GM10266 (cell line): ENCODE measurements at regions not wholly inside any gene's neighbourhood (a gene's known extent, or its start where the extent isn't known, plus 50 kb on each side); places are given as distances from the start of the nearest gene placed in this dataset.

Source experiments
- DNase-seq: peaks from one replicate; pipeline ENCODE4 v3.0.0; 2012; ENCODE audit errors: extremely low spot score
- TF ChIP-seq, protein P1 (sequence below): IDR thresholded peaks from 2 replicates; pipeline ENCODE4 v1.5.1; 2012; ENCODE audit warnings: mild to moderate bottlenecking, low read depth; ENCODE audit not compliant: control insufficient read depth, insufficient read depth; ENCODE audit errors: missing control alignments

DNA sequence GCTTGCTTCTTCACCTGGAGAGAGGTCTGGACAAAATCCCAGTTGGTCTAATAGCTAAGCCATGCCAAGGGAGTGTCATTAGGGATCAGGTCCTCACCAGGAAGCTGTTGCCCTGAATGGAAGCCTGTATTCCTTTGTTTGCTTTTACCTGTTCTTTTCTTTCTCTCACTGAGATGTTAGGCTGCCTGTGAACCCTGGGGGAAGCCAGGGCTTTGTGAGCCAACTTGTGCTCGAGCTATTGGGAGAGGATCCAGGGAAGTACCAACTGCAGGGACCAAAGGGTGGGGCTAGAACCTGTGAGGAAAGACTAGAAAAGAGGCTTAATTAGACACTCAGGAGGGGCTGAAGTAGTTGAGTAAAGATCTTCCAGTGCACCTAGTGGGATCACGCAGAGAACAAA lies 451.2 kb upstream of the TLE4 start:
- no peak for DNase-seq
- TF ChIP-seq, protein P1, sequence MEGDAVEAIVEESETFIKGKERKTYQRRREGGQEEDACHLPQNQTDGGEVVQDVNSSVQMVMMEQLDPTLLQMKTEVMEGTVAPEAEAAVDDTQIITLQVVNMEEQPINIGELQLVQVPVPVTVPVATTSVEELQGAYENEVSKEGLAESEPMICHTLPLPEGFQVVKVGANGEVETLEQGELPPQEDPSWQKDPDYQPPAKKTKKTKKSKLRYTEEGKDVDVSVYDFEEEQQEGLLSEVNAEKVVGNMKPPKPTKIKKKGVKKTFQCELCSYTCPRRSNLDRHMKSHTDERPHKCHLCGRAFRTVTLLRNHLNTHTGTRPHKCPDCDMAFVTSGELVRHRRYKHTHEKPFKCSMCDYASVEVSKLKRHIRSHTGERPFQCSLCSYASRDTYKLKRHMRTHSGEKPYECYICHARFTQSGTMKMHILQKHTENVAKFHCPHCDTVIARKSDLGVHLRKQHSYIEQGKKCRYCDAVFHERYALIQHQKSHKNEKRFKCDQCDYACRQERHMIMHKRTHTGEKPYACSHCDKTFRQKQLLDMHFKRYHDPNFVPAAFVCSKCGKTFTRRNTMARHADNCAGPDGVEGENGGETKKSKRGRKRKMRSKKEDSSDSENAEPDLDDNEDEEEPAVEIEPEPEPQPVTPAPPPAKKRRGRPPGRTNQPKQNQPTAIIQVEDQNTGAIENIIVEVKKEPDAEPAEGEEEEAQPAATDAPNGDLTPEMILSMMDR, result no peak

DNA sequence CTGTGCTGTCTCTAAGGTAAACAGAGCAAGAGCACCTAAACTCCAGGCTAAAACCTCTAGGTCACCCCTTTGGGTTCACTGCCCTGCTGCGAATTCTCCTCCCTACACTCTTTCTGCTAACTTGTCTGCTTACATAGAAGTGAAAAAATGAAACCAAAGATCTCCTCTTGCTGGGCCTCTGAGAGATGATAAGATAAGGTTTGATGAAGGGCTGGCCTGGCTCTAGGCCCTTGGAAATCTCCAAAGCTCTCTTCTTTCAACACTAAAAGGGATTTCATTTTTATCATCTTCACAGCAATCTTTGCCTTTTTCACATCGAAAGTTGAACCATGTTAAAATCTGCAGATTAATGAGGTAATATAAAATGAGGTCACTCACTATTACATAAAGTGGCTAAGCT lies 450.8 kb upstream of the TLE4 start:
- no peak for DNase-seq
- TF ChIP-seq, protein P1, result no peak

DNA sequence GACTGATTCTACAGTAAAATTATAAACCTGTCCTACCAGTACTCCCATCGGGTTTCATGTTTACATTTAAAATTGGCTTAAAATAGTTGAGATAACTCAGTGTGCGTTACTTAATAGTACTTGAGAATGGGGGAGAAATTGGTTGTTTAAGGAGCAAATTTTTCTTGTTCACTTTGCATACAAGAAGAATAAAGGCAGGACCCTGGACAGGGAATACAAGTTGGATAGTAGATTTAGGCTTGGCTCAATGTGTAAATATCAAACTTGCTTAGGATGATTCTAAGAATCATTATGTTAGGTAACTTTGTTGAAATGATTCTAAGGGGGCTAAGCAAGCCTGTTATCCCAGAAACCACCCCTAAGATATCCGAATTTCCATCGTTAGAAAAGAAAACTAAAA lies 448.4 kb upstream of the TLE4 start:
- TF ChIP-seq, protein P1, result no peak
- no peak for DNase-seq

DNA sequence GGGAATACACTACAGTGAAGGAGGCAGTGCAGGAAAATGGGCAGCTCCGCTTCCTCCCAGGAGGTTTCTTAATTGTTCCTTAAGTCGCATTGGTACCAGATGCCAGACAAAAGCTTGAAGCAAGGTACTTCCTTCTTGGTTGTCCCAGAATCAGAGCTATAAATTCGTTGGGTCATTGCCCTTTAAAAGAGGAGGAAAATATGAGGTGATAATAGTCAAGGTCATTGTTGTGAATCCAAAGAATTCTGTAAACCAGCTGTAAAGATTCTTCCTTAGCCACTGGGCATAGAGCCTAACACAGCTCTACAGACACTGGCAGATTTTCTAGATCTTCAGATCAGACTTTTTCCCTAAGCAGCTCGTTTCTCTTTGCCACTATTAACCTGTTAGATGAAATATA lies 444.1 kb upstream of the TLE4 start:
- DNase-seq, result no peak
- TF ChIP-seq, protein P1, result no peak

DNA sequence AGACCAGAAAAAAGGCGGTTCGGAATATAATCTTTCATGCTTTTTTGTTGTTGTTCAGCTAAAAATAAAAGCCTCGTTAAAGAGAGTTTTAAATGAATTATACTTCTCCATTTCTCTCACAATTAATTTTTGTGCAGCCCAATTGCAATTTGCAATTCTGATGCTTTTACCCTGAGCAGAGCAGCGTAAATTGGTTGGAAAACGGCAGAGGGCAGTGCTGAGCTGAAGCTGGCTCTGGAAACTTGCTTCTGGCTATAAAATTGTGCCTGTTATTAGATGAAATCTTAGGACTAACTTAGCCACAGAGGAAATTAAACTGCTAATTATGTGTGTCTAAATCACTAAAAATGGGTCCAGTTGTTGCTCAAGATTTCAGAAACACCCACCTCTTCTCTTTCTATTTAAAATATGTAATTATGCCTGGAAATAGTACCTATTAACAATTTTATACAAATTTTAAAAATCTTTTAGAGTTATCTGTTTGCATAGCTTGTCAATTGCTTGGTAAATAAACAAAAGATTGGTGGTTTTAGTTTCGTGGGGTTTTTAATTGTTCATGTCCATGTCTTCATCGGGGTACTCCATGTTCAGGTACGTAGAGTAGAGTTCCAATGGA lies 441.8 kb upstream of the TLE4 start:
- TF ChIP-seq, protein P1, result peak; percentile 56
- no peak for DNase-seq

DNA sequence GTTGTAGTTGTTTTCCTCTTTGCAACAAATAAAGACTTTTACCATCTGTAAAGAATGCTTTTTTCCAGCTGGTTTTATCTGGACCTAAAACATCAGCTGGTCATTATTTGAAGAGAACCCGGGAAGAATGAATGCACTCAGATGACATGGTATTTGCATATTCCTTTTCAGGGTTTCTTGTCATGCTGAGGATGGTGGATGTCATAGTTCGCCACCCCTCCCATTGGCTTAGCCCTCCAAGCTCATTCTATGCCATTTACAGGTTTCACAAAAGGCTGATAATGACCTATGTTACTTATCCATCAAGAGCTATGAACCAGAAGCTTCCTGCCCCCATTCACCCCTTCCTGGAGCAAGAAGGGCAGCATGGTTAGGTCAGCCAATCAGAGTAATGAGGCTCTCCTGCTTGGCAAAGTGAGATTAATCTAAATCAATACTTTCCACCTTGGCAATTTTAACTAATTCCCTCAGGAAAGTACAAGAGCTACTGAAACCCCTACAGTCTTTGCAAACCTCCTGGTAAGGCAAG lies 440.5 kb upstream of the TLE4 start:
- TF ChIP-seq, protein P1, result no peak
- no peak for DNase-seq

DNA sequence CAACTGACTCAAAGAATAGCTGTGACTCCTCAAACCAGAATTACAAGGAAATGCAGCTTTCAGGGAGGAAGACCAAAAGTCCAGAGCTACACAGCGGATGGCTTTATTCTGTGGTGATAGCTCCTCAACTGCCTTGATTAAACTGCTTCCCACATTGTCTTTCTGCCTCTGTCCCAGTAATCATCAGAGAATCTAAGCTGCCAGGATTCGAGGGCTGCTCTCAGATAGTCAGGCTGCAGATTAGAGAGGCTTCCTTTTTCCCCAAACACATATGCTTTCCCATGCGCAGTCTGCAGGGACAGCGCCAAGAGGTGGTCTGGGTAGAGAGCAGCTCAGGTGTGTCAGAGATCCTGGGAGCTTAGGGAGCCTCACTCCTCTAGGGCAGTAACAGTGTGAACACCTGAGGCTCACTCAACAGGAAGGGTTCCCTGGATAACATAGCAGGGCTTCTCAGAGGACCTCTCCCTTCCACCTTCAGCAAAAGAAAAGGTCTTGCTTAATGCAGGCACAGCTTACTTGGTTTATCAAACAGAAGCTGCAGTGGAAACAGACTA lies 439.9 kb upstream of the TLE4 start:
- no peak for DNase-seq
- TF ChIP-seq, protein P1, result no peak
